SK-N-SH (cell line): ENCODE measurements at regions not wholly inside any gene's neighbourhood (a gene's known extent, or its start where the extent isn't known, plus 50 kb on each side); places are given as distances from the start of the nearest gene placed in this dataset.

Experiments used
- FOXM1 ChIP-seq: IDR thresholded peaks from 2 replicates; pipeline ENCODE4 v1.4.0; 2012; ENCODE audit warnings: low read depth, mild to moderate bottlenecking
- YY1 ChIP-seq: IDR thresholded peaks from 2 replicates; pipeline ENCODE4 v1.4.0; 2012; ENCODE audit warnings: low read depth, mild to moderate bottlenecking
- TF ChIP-seq, protein P1 (sequence below): fragments of 200-600 bp; sonication (generic); IDR thresholded peaks from 2 replicates; pipeline ENCODE4 v1.6.1; 2017; ENCODE audit warnings: antibody characterized with exemption, mild to moderate bottlenecking, moderate library complexity
- TF ChIP-seq, protein P2 (sequence below): fragments of 150-350 bp; IDR thresholded peaks from 2 replicates; pipeline ENCODE4 v1.6.1; 2017; ENCODE audit warnings: antibody characterized with exemption, low read length, low read depth, borderline replicate concordance

DNA sequence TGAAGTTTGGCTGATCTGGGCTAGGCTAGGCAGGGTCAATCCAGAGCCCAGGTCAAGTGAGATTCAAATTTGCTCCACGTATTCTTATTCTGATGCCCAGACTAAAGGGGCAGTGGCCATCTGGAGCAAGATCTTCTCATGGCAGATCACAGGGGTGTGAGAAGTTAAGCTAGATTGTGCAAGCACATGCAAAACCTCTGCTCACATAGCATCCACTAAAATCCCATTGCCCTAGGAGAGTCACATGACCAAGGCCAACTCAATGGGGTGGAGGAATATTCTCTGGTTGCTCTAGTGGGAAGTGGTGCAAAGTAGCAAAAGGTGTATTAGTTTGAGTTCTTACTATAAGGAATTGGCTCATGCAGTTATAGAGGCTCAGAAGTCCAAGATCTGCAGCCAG, 318.4 kb upstream of the ASIC2 start:
- TF ChIP-seq, protein P1, sequence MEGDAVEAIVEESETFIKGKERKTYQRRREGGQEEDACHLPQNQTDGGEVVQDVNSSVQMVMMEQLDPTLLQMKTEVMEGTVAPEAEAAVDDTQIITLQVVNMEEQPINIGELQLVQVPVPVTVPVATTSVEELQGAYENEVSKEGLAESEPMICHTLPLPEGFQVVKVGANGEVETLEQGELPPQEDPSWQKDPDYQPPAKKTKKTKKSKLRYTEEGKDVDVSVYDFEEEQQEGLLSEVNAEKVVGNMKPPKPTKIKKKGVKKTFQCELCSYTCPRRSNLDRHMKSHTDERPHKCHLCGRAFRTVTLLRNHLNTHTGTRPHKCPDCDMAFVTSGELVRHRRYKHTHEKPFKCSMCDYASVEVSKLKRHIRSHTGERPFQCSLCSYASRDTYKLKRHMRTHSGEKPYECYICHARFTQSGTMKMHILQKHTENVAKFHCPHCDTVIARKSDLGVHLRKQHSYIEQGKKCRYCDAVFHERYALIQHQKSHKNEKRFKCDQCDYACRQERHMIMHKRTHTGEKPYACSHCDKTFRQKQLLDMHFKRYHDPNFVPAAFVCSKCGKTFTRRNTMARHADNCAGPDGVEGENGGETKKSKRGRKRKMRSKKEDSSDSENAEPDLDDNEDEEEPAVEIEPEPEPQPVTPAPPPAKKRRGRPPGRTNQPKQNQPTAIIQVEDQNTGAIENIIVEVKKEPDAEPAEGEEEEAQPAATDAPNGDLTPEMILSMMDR: no peak
- TF ChIP-seq, protein P2, sequence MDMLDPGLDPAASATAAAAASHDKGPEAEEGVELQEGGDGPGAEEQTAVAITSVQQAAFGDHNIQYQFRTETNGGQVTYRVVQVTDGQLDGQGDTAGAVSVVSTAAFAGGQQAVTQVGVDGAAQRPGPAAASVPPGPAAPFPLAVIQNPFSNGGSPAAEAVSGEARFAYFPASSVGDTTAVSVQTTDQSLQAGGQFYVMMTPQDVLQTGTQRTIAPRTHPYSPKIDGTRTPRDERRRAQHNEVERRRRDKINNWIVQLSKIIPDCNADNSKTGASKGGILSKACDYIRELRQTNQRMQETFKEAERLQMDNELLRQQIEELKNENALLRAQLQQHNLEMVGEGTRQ: no peak
- TF ChIP-seq FOXM1: no peak
- no peak for TF ChIP-seq YY1
